HG03139 (cell line): ENCODE measurements at regions not wholly inside any gene's neighbourhood (a gene's known extent, or its start where the extent isn't known, plus 50 kb on each side); places are given as distances from the start of the nearest gene placed in this dataset.

Source experiments
- ATAC-seq: cut with Tn5 transposase; IDR thresholded peaks from one replicate; pipeline ENCODE4 v1.9.1; 2021; ENCODE audit not compliant: unreplicated experiment

- ATAC-seq = no peak
Measured at GRCh38 chr10:4354382-4354812, 471.6 kb upstream of the AKR1E2 start.

DNA sequence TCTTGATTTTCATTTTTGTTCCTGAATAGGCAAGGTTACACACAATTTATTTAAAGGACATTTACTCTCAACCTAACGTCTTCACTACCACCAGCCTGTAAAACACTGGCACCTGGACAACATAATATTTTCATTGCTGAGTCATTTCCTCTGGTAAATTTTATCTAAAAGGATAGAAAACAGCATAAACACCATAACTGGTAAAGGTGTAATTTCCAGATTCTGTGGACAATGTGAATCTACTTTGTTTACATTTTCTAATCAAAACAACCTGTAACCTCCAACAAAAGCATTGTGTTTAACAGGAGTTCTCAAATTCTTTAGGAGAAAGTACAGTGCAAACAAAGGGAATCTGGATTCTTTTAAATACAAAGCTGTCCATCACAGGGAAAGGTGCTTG, 472.0 kb upstream of the AKR1E2 start:
- ATAC-seq = no peak

- no peak for ATAC-seq
Measured at GRCh38 chr10:4353059-4353655, 472.9 kb upstream of the AKR1E2 start.

- no peak for ATAC-seq
Measured at GRCh38 chr10:4352414-4352961, 473.5 kb upstream of the AKR1E2 start.

- ATAC-seq = no peak
Measured at GRCh38 chr10:4351723-4352413, 474.1 kb upstream of the AKR1E2 start.

- ATAC-seq = no peak
Measured at GRCh38 chr10:4347397-4347796, 478.6 kb upstream of the AKR1E2 start.

DNA sequence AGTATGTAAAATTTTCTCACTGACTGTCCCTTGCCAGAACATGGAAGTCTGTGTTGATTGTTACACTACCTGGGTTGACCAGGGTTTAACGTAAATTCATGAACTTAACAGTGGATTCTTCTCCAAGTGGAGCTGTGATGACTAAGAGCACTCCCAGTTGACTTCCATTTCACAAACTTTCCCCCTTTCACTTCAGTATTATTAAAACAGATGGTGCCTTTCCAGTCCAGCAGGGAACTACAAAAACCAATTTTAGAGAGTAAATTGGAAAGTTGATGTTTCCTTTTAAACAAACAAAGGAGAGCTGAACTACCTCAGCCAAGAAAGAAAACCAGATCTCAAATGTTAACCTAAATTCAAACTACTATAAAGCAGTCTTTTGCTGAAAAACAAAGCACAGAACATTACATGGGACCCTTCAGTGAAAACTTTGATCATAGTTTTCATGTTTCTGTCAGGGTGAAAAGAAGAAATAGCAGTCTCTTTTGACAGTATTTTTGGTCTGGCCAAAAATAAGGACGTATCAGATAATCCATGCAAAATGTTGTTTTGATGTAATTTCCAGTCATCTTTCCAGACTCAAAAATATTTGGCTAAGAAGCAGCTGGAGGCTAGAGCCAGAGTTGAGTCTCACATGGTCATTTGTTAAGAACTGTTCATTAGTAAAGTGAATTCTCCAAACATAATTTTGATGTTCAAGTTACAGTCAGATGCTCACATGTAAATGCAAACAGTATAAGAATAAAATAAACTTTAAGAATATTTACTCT, 479.9 kb upstream of the AKR1E2 start:
- ATAC-seq = no peak

GRCh38 chr10:4344492-4344994, 481.5 kb upstream of the AKR1E2 start:
- no peak for ATAC-seq

- ATAC-seq = no peak
Measured at GRCh38 chr10:4343873-4344272, 482.1 kb upstream of the AKR1E2 start.

DNA sequence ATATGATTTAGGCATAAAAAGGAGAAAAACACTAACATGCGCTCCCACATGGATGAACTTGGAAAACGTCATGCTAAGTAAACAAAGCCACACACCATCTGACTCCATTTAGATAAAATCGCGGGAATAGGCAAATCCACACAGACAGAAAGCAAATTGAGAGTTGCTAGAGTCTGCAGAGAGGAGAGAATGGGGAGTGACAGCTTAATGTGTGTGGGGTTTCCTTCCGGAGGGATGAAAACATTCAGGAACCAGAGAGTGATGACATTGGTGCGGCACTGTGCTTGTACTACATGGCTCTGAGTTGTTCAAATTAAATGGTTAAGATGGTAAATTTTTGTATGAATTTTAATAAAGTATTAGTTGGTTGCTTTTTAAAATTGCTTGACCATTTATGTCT, 482.9 kb upstream of the AKR1E2 start:
- ATAC-seq = no peak

DNA sequence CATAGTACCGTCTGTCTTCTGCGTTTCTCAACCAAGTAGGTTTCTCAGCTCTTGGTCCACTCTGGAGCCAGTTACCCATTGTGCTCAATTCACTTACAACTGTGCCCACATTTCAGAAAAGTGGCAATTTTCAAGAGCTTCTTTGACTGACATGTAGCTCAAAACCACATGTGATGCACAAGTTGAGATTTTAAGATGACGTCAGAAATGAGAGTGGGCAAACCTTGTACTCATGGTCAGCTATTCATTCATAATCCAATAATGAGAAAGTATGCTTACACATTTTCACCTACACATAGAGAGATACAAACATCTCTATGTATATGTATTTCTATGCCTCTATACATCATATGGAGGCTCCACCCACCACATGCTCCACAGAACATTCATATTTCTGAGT, 487.2 kb upstream of the AKR1E2 start:
- ATAC-seq = no peak

DNA sequence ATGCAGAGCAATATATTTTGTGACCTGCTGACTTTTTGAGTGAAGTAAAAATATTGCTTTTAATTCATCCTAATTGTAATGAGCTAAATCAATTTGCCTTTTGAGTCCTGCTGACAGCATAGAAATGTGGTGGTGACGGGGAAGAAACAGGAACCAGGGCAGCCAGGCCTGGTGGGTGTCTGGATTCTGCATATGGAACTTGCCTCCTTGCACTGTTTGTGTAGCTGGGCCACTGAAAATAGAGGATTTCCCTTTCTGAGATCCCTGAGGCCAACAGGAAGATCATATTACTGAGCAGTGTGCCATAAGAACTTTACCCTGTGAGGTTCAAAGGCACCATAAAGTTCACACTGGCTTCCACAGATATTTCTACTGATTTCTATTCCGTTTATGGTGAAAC, 488.4 kb upstream of the AKR1E2 start:
- ATAC-seq = no peak

- ATAC-seq = no peak
Measured at GRCh38 chr10:4334871-4335270, 491.1 kb upstream of the AKR1E2 start.

DNA sequence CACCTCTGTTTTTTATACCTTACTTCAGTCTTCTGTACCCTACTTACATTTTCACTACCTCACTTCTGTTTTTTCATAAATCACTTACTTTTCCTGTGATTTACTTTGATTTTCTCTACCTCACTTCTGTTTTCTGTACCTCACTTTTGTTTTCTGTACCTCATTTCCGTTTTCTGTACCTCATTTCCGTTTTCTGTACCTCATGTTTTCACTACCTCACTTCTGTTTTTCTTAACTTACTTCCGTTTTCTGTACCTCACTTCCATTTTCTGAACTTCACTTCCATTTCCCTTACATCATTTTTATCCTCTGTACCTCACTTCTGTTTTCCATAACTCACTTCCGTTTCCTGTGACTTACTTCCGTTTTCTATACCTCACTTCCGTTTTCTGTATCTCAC, 492.0 kb upstream of the AKR1E2 start:
- ATAC-seq = no peak

- ATAC-seq = no peak
Measured at GRCh38 chr10:4333459-4333894, 492.5 kb upstream of the AKR1E2 start.

DNA sequence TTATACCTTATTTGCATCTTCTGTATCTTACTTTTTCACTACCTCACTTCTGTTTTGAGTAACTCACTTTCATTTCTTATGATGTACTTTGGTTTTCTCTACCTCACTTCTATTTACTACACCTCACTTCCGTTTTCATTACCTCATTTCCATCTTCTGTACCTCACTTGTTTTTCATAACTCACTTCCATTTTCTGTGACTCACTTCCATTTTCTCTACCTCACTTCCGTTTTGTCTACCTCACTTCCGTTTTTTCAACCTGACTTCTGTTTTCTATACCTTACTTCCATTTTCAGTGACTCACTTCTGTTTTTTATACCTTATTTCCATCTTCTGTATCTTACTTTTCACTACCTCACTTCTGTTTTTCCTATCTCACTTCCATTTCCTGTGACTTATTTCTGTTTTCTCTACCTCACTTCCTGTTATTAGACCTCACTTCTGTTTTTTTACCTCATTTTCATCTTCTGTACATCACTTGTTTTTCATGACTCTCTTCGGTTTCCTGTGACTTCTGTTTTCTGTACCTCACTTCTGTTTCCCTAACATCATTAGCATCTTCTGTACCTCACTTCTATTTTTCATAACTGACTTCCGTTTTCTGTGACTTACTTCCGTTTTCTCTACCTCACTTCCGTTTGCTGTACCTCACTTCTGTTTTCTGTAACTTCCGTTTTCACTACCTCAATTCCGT, 493.1 kb upstream of the AKR1E2 start:
- no peak for ATAC-seq

DNA sequence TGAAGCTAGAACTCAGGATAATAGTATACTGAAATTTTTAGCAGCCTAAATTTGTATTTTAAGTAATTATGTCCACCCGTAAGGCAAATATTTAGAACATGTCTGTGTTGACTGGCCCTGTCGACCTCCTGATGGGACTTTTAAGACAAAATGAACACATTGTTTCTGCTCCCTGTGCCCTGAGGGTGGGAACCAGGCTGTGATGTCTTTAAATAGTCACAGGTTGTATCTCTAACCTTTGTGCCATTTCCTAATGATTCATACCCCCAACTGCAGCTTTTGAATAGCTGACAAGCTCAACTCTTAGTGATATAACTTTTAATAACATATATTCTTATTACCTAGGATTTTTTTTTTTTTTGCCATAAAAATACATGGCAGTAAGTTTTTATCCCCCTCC, 494.9 kb upstream of the AKR1E2 start:
- ATAC-seq = no peak

- no peak for ATAC-seq
Measured at GRCh38 chr10:4330636-4331035, 495.4 kb upstream of the AKR1E2 start.

GRCh38 chr10:4329225-4329624, 496.8 kb upstream of the AKR1E2 start:
- ATAC-seq = no peak

DNA sequence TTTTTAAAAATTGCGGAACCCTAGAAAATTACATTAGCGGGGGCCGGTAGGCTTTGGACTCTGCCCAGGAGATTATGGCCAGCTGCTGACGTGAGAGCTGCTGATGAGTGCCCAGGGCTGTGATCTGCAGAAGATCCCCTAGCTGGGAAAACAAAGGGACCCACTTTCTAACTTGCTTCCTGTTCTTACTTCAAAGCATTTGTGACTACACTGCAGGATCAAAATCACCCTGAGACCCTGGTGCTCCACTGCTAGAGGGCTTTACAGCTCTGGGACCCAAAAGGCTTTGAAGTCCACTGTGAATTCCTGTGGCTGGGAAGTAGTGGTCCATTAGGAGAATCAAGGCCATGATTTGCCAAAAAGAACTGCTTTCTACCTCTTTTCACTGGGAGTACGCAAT, 499.4 kb upstream of the AKR1E2 start:
- no peak for ATAC-seq

DNA sequence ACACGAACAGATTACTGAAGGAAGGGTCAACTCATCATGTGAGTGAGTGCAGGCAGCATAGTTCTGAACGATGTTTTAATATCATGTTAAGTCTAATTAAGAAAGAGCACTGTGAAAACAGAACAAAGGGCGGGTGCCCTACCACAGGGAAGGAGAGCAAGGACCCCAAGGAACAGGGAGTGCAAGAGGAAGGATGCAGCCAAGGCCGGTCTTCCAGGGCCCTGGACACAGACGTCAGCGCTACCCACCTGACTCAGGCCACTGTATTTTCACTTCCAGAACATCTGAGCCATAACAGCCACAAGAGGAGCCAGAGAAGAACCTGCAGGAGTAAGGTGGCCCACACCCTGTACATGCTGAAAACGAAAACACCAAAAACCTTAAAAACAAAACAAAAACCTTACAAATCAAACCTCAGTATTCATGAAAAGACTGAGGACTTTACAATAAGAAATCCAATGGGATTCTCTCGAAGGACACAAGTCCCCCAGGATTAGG, 506.1 kb upstream of the AKR1E2 start:
- ATAC-seq = no peak
